ENCODE measurements at regions not wholly inside any gene's neighbourhood (a gene's known extent, or its start where the extent isn't known, plus 50 kb on each side); places are given as distances from the start of the nearest gene placed in this dataset.

- TF ChIP-seq CTCF (IDR thresholded peaks at IDR 0.05) (no peak), EZH2 (IDR thresholded peaks at IDR 0.05) (no peak), EZH2phosphoT487 (IDR thresholded peaks at IDR 0.05) (no peak)
Observed at GRCh38 chr1:101301446-101302057, 64.7 kb downstream of the S1PR1 start.

Measured in neural progenitor cell (in vitro differentiated cells).